Hepatocyte (in vitro differentiated cells): ENCODE measurements at regions not wholly inside any gene's neighbourhood (a gene's known extent, or its start where the extent isn't known, plus 50 kb on each side); places are given as distances from the start of the nearest gene placed in this dataset.

Experiments used
- EZH2 ChIP-seq: fragments of 200-600 bp; sonication (generic); IDR thresholded peaks from 2 replicates; pipeline ENCODE4 v1.6.1; 2016; ENCODE audit warnings: antibody characterized with exemption, mild to moderate bottlenecking, borderline replicate concordance
- EZH2phosphoT487 ChIP-seq: fragments of 200-600 bp; sonication (generic); IDR thresholded peaks from one replicate; pipeline ENCODE4 v1.6.1; 2018; ENCODE audit warnings: antibody characterized with exemption, mild to moderate bottlenecking, low read depth, moderate library complexity; ENCODE audit not compliant: unreplicated experiment, severe bottlenecking
- TF ChIP-seq, protein P1 (sequence below): fragments of 200-600 bp; sonication (generic); IDR thresholded peaks from 2 replicates; pipeline ENCODE4 v1.5.1; 2016; ENCODE audit warnings: antibody characterized with exemption, mild to moderate bottlenecking; ENCODE audit not compliant: poor library complexity

DNA sequence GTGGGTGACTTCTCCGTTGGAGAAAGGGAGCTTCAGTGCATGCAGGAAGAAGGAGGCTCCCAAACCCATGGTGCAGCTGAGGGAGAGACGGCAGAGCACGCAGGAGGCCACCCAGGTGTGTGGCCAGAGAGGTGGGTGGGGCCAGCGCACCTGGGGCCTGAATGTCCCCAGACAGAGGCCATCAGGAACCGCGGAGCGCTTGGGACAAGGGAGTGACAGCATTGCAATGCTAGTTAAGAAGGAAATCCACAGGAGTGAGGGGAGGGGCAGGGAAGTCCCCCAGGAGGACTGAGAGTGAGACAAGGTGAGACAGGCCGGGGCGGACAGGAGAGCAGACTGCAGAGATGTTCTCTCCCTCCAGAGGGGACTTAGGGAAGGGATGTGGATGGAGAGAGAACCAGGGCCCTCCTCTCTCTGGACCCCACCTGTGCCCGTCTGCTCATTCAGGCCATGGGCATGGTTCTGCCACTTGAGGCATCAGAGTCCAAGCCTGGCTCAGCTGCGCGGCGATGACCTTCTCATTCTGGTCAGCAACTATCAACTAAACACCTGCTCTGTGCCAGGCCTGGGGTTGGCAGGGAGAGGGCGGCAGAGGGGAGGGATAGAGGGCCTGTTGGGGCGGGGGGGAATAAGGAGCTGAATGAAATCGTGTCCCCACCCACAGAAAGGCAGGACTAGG, 69.4 kb upstream of the COL13A1 start:
- TF ChIP-seq, protein P1, sequence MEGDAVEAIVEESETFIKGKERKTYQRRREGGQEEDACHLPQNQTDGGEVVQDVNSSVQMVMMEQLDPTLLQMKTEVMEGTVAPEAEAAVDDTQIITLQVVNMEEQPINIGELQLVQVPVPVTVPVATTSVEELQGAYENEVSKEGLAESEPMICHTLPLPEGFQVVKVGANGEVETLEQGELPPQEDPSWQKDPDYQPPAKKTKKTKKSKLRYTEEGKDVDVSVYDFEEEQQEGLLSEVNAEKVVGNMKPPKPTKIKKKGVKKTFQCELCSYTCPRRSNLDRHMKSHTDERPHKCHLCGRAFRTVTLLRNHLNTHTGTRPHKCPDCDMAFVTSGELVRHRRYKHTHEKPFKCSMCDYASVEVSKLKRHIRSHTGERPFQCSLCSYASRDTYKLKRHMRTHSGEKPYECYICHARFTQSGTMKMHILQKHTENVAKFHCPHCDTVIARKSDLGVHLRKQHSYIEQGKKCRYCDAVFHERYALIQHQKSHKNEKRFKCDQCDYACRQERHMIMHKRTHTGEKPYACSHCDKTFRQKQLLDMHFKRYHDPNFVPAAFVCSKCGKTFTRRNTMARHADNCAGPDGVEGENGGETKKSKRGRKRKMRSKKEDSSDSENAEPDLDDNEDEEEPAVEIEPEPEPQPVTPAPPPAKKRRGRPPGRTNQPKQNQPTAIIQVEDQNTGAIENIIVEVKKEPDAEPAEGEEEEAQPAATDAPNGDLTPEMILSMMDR = no peak
- no peak for TF ChIP-seq EZH2phosphoT487
- TF ChIP-seq EZH2 = no peak
